ENCODE measurements at regions not wholly inside any gene's neighbourhood (a gene's known extent, or its start where the extent isn't known, plus 50 kb on each side); places are given as distances from the start of the nearest gene placed in this dataset.

DNA sequence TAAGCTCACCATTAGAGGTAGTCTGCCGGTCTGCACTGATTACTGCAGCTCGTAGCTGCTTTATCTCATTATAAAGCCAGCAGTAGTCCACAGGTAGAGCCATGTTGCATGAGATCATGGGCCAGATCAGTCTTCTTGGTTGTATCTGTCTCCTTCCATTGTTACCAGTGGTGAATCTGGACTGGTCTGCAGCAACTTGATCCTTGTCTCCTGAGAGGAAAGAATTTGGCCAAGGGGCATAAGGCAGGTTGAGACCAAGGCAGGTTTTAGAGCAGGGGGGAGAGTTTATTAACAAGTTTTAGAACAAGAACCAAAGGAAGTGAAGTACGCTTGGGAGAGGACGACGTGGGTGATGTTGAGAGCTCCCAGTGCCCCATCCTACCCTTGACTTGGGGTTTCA is 228.5 kb downstream of the STIM2 start:
- Histone ChIP-seq H3K4me2 (no peak overlapping the region), H3K27ac (no peak overlapping the region), H3K4me1 (no peaks in the 10 kb centered on the region), H3K9me3 (no peaks in the 10 kb centered on the region), H3K4me3 (no peak overlapping the region)
- 46% methylated on average over 5 of the region's 5 CpGs for WGBS (ENCODE audit: missing lambda C conversion rate)
- ChIA-PET POLR2A (no interaction called here), CTCF (no interaction called here)
- ATAC-seq, result no peak
- TF ChIP-seq, protein P1, sequence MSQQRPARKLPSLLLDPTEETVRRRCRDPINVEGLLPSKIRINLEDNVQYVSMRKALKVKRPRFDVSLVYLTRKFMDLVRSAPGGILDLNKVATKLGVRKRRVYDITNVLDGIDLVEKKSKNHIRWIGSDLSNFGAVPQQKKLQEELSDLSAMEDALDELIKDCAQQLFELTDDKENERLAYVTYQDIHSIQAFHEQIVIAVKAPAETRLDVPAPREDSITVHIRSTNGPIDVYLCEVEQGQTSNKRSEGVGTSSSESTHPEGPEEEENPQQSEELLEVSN (IDR thresholded peaks at IDR 0.05; ENCODE audit: borderline replicate concordance, low read depth), result no peak
- TF ChIP-seq NPAS2 (CRISPR knock-in tag; IDR thresholded peaks at IDR 0.05; ENCODE audit: borderline replicate concordance) (no peak), RAD21 (conservative IDR thresholded peaks at IDR 0.05 in 1 of 2, IDR thresholded peaks at IDR 0.05 in 1 of 2) (no peak), JUN (IDR thresholded peaks at IDR 0.05) (no peak), CHD2 (IDR thresholded peaks at IDR 0.05; ENCODE audit: low read length, partially characterized antibody) (no peak), HDAC2 (IDR thresholded peaks at IDR 0.05) (no peak), CBX2 (IDR thresholded peaks at IDR 0.05; ENCODE audit: borderline replicate concordance, low read depth) (no peak), POLR2AphosphoS2 (conservative IDR thresholded peaks at IDR 0.05; ENCODE audit: low read length) (no peak), RNF2 (IDR thresholded peaks at IDR 0.05; ENCODE audit: borderline replicate concordance, low read depth) (no peak), ZNF302 (CRISPR knock-in tag; IDR thresholded peaks at IDR 0.05) (no peak), RFX5 (IDR thresholded peaks at IDR 0.05) (no peak), CEBPB (IDR thresholded peaks at IDR 0.05) (no peak), FOSB (CRISPR knock-in tag; IDR thresholded peaks at IDR 0.05) (no peak), FOSL2 (IDR thresholded peaks at IDR 0.05) (no peak), FOSL2 (CRISPR knock-in tag; IDR thresholded peaks at IDR 0.05) (no peak), ESRRA (IDR thresholded peaks at IDR 0.05; ENCODE audit: borderline replicate concordance, low read length) (no peak)
- TF ChIP-seq, protein P2, sequence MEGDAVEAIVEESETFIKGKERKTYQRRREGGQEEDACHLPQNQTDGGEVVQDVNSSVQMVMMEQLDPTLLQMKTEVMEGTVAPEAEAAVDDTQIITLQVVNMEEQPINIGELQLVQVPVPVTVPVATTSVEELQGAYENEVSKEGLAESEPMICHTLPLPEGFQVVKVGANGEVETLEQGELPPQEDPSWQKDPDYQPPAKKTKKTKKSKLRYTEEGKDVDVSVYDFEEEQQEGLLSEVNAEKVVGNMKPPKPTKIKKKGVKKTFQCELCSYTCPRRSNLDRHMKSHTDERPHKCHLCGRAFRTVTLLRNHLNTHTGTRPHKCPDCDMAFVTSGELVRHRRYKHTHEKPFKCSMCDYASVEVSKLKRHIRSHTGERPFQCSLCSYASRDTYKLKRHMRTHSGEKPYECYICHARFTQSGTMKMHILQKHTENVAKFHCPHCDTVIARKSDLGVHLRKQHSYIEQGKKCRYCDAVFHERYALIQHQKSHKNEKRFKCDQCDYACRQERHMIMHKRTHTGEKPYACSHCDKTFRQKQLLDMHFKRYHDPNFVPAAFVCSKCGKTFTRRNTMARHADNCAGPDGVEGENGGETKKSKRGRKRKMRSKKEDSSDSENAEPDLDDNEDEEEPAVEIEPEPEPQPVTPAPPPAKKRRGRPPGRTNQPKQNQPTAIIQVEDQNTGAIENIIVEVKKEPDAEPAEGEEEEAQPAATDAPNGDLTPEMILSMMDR (IDR thresholded peaks at IDR 0.05), result no peak
- DNase-seq (ENCODE audit: low read depth in 1 of 2, low spot score in 1 of 2), result no peak
- no peak for FAIRE-seq

DNA sequence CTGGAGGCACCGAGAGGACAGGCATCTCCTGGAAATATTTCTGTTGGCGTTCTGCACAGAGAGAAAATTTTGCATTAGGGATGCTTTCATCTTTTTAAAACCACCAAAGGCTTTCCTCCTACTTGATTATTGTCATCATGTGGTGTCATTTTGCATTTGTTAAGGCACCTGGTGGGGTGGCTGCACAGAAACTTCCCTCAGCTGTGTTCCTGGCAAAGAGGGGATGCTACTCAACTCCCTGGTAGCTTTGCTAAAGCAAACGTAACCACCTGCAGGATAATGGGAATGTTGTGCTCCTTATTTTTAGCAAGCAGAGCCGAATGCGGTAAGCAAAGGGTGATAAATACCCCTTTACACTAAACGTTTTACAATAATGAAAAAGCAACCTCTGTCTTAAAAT is 229.8 kb downstream of the STIM2 start:
- H3K4me2 ChIP-seq, result no peak overlapping the region
- WGBS (ENCODE audit: missing lambda C conversion rate), result 24% methylated on average over 6 of the region's 6 CpGs
- no peak overlapping the region for H3K27ac ChIP-seq
- no peaks in the 10 kb centered on the region for H3K4me1 ChIP-seq
- H3K4me3 ChIP-seq, result no peak overlapping the region
- TF ChIP-seq, protein P3, sequence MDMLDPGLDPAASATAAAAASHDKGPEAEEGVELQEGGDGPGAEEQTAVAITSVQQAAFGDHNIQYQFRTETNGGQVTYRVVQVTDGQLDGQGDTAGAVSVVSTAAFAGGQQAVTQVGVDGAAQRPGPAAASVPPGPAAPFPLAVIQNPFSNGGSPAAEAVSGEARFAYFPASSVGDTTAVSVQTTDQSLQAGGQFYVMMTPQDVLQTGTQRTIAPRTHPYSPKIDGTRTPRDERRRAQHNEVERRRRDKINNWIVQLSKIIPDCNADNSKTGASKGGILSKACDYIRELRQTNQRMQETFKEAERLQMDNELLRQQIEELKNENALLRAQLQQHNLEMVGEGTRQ (IDR thresholded peaks at IDR 0.05), result no peak
- no peak for TF ChIP-seq FOSL2 (IDR thresholded peaks at IDR 0.05)
- TF ChIP-seq FOSL2 (CRISPR knock-in tag; IDR thresholded peaks at IDR 0.05), result no peak
- no peak for TF ChIP-seq KDM5A (IDR thresholded peaks at IDR 0.05)
- no peak for TF ChIP-seq NPAS2 (CRISPR knock-in tag; IDR thresholded peaks at IDR 0.05; ENCODE audit: borderline replicate concordance)
- TF ChIP-seq RARB (CRISPR knock-in tag; IDR thresholded peaks at IDR 0.05), result no peak
- no peak for TF ChIP-seq RAD21 (conservative IDR thresholded peaks at IDR 0.05 in 1 of 2, IDR thresholded peaks at IDR 0.05 in 1 of 2)
- TF ChIP-seq, protein P4, sequence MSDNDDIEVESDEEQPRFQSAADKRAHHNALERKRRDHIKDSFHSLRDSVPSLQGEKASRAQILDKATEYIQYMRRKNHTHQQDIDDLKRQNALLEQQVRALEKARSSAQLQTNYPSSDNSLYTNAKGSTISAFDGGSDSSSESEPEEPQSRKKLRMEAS (IDR thresholded peaks at IDR 0.05), result no peak
- TF ChIP-seq, protein P5, sequence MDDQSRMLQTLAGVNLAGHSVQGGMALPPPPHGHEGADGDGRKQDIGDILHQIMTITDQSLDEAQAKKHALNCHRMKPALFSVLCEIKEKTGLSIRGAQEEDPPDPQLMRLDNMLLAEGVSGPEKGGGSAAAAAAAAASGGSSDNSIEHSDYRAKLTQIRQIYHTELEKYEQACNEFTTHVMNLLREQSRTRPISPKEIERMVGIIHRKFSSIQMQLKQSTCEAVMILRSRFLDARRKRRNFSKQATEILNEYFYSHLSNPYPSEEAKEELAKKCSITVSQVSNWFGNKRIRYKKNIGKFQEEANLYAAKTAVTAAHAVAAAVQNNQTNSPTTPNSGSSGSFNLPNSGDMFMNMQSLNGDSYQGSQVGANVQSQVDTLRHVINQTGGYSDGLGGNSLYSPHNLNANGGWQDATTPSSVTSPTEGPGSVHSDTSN (IDR thresholded peaks at IDR 0.05), result no peak
- TF ChIP-seq CEBPB (IDR thresholded peaks at IDR 0.05), result no peak
- no peak for TF ChIP-seq EHMT2 (IDR thresholded peaks at IDR 0.05; ENCODE audit: low read depth)
- no peak for TF ChIP-seq JUN (IDR thresholded peaks at IDR 0.05)
- TF ChIP-seq NFE2L2 (conservative IDR thresholded peaks at IDR 0.05; ENCODE audit: low read length), result no peak
- TF ChIP-seq KDM1A (IDR thresholded peaks at IDR 0.05; ENCODE audit: low read depth), result no peak
- TF ChIP-seq POLR2AphosphoS2 (conservative IDR thresholded peaks at IDR 0.05; ENCODE audit: low read length), result no peak
- TF ChIP-seq CBX2 (IDR thresholded peaks at IDR 0.05; ENCODE audit: borderline replicate concordance, low read depth), result no peak
- TF ChIP-seq, protein P6, sequence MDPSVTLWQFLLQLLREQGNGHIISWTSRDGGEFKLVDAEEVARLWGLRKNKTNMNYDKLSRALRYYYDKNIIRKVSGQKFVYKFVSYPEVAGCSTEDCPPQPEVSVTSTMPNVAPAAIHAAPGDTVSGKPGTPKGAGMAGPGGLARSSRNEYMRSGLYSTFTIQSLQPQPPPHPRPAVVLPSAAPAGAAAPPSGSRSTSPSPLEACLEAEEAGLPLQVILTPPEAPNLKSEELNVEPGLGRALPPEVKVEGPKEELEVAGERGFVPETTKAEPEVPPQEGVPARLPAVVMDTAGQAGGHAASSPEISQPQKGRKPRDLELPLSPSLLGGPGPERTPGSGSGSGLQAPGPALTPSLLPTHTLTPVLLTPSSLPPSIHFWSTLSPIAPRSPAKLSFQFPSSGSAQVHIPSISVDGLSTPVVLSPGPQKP (IDR thresholded peaks at IDR 0.05; ENCODE audit: low read depth, low read length), result no peak
- TF ChIP-seq PHF8 (IDR thresholded peaks at IDR 0.05; ENCODE audit: borderline replicate concordance, low read depth), result no peak
- DNase-seq (ENCODE audit: low read depth in 1 of 2, low spot score in 1 of 2) (no peak), FAIRE-seq (no peak), ATAC-seq (no peak)
- CTCF ChIA-PET, result no interaction called here
- POLR2A ChIA-PET, result no interaction called here
- H3K9me3 ChIP-seq, result no peaks in the 10 kb centered on the region
